Esophagus muscularis mucosa (tissue), 3 donors: ENCODE measurements at regions not wholly inside any gene's neighbourhood (a gene's known extent, or its start where the extent isn't known, plus 50 kb on each side); places are given as distances from the start of the nearest gene placed in this dataset.

ENCODE experiments used
- POLR2A ChIP-seq: fragments of 450-650 bp; IDR thresholded peaks from one replicate; pipeline ENCODE4 v1.6.1; 2017; ENCODE audit warnings: antibody characterized with exemption, moderate library complexity, mild to moderate bottlenecking, low read depth
- TF ChIP-seq, protein P1 (sequence below), 3 experiments: fragments of 200-600 bp in 2 of 3; fragments of 450-650 bp in 1 of 3; sonication (generic) in 2 of 3; IDR thresholded peaks; one replicate each; pipeline ENCODE4 v1.5.1; 2017 to 2019; ENCODE audit warnings: antibody characterized with exemption in 3 of 3, mild to moderate bottlenecking in 2 of 3, moderate library complexity in 1 of 3

DNA sequence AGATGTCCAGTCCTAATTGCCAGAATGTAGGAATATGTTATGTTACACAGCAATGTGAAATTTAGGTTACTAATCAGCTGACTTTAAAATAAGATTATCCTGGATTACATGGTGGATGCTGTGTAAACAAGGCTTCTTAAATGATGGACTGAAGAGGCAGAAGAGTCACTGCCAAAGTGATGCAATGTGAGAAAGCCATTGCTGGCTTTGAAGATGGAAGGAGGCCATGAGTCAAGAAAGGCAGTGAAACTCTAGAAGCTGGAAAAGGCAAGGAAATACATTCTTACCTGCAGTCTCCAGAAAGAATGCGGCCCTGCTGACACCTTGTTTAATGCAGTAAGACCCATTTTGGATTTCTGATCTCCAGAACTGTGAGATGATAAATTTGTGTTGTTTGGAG lies 179.1 kb upstream of the ZPLD1 start:
- TF ChIP-seq, protein P1, sequence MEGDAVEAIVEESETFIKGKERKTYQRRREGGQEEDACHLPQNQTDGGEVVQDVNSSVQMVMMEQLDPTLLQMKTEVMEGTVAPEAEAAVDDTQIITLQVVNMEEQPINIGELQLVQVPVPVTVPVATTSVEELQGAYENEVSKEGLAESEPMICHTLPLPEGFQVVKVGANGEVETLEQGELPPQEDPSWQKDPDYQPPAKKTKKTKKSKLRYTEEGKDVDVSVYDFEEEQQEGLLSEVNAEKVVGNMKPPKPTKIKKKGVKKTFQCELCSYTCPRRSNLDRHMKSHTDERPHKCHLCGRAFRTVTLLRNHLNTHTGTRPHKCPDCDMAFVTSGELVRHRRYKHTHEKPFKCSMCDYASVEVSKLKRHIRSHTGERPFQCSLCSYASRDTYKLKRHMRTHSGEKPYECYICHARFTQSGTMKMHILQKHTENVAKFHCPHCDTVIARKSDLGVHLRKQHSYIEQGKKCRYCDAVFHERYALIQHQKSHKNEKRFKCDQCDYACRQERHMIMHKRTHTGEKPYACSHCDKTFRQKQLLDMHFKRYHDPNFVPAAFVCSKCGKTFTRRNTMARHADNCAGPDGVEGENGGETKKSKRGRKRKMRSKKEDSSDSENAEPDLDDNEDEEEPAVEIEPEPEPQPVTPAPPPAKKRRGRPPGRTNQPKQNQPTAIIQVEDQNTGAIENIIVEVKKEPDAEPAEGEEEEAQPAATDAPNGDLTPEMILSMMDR (IDR thresholded peaks at IDR 0.05), result no peak
- no peak for TF ChIP-seq POLR2A
